Mesendoderm (in vitro differentiated cells): ENCODE measurements at regions not wholly inside any gene's neighbourhood (a gene's known extent, or its start where the extent isn't known, plus 50 kb on each side); places are given as distances from the start of the nearest gene placed in this dataset.

ENCODE experiments used
- DNase-seq: peaks from one replicate; pipeline ENCODE4 v3.0.0; 2013
- H2AK5ac ChIP-seq: 2 replicates; pipeline ENCODE4 v1.6.1; 2013; ENCODE audit warnings: low read length, inconsistent platforms
- H2BK120ac ChIP-seq: 2 replicates; pipeline ENCODE4 v1.6.1; 2013; ENCODE audit warnings: low read depth, mild to moderate bottlenecking, low read length, moderate library complexity, mixed read lengths
- H2BK15ac ChIP-seq: replicated peaks from 2 replicates; pipeline ENCODE4 v1.6.1; 2013; ENCODE audit warnings: low read depth, mild to moderate bottlenecking, moderate library complexity
- H2BK5ac ChIP-seq: 2 replicates; pipeline ENCODE4 v1.6.1; 2013; ENCODE audit warnings: low read length, inconsistent platforms
- H3K18ac ChIP-seq: 2 replicates; pipeline ENCODE4 v1.6.1; 2013; ENCODE audit warnings: mild to moderate bottlenecking, low read length, mixed read lengths
- H3K23ac ChIP-seq: one replicate; pipeline ENCODE4 v1.6.1; 2013; ENCODE audit warnings: low read length
- H3K27ac ChIP-seq: 2 replicates; pipeline ENCODE4 v1.5.1; 2013; ENCODE audit warnings: low read depth, mild to moderate bottlenecking, inconsistent platforms, low read length, moderate library complexity
- H3K27me3 ChIP-seq: 2 replicates; pipeline ENCODE4 v1.6.1; 2013; ENCODE audit warnings: low read length, control low read depth, mild to moderate bottlenecking, inconsistent platforms; ENCODE audit not compliant: insufficient read depth, poor library complexity
- H3K36me3 ChIP-seq: 2 replicates; pipeline ENCODE4 v1.6.1; 2013; ENCODE audit warnings: low read length, inconsistent platforms; ENCODE audit not compliant: control insufficient read depth, insufficient read depth
- H3K4ac ChIP-seq: one replicate; pipeline ENCODE4 v1.6.1; 2013; ENCODE audit warnings: low read depth, mild to moderate bottlenecking, low read length, moderate library complexity
- H3K4me1 ChIP-seq: 2 replicates; pipeline ENCODE4 v1.6.1; 2013; ENCODE audit warnings: low read depth, low read length, inconsistent platforms; ENCODE audit not compliant: control insufficient read depth
- H3K4me2 ChIP-seq: 2 replicates; pipeline ENCODE4 v1.6.1; 2013; ENCODE audit warnings: low read length
- H3K4me3 ChIP-seq: 2 replicates; pipeline ENCODE4 v1.5.1; 2013; ENCODE audit warnings: mild to moderate bottlenecking, low read length
- H3K56ac ChIP-seq: one replicate; pipeline ENCODE4 v1.6.1; 2013; ENCODE audit warnings: low read length
- H3K79me1 ChIP-seq: 2 replicates; pipeline ENCODE4 v1.6.1; 2013; ENCODE audit warnings: low read length, inconsistent platforms
- H3K79me2 ChIP-seq: 2 replicates; pipeline ENCODE4 v1.6.1; 2013; ENCODE audit warnings: mild to moderate bottlenecking, low read length; ENCODE audit not compliant: control insufficient read depth, insufficient read depth
- H3K9ac ChIP-seq: 2 replicates; pipeline ENCODE4 v1.6.1; 2013; ENCODE audit warnings: low read length, inconsistent platforms
- H4K5ac ChIP-seq: one replicate; pipeline ENCODE4 v1.6.1; 2013; ENCODE audit warnings: low read length
- H4K8ac ChIP-seq: one replicate; pipeline ENCODE4 v1.6.1; 2013; ENCODE audit warnings: low read depth, mild to moderate bottlenecking, control low read depth, low read length, moderate library complexity
- WGBS: extraction: QIAGEN DNeasy Blood & Tissue Kit; methylation state at CpG from one replicate; pipeline ENCODE4 v1.1.7; 2013; ENCODE audit warnings: low lambda C conversion rate, missing lambda C conversion rate; ENCODE audit not compliant: insufficient coverage; ENCODE audit errors: extremely low coverage; 5-methylcytosine and 5-hydroxymethylcytosine counted together

DNA sequence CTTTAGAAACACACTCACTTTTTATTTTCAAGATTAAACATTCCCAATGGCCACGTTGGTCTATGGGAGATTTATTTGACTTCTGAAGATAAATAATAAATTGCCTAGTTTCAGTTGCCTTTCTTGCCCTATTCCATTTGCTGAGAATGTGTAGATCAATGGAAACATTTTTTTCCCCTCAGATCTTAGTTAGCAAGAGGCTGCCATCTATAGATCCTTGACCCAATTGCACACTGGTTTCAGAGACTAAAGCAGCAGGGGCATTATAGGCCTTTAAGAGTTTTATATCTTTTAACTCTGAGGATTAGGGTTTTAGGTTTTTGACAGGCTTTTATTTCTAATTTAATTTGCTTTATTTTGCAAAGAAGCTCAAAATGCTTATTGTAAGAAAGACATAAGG lies 163.2 kb upstream of the GPR26 start:
- Histone ChIP-seq H3K4me3 (no peak overlapping the region), H3K4me2 (no peak overlapping the region), H4K5ac (no peak overlapping the region), H3K79me2 (no peaks in the 10 kb centered on the region), H3K27me3 (no peaks in the 10 kb centered on the region), H3K79me1 (no peaks in the 10 kb centered on the region), H2BK15ac (no peak overlapping the region), H2BK5ac (no peak overlapping the region), H3K27ac (no peak overlapping the region), H3K4ac (no peak overlapping the region), H3K23ac (no peak overlapping the region), H4K8ac (no peak overlapping the region), H2AK5ac (no peak overlapping the region), H3K9ac (no peak overlapping the region), H3K56ac (no peak overlapping the region), H3K18ac (no peak overlapping the region), H3K36me3 (no peaks in the 10 kb centered on the region), H2BK120ac (no peak overlapping the region), H3K4me1 (no peaks in the 10 kb centered on the region)
- DNase-seq: no peak
- no CpG with 5 or more reads among the region's 1 CpG for WGBS

DNA sequence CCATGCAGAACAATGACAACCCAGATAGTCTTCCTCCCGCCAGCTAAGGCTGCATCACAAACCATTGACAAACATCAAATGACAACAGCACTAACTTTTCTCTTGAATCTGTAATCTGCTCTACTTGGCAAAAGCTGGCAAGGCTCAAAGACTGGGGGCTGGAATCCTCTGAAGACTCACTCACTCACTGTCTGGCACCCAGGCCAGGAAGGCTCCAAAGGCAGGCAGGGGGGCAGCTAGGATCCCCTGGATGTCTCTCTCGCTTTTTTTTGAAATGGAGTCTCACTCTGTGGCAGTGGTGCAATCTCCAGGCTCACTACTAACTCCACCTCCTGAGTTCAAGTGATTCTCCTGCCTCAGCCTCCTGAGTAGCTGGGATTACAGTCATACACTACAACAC lies 159.7 kb upstream of the GPR26 start:
- Histone ChIP-seq H3K79me2 (no peaks in the 10 kb centered on the region), H3K27ac (no peak overlapping the region), H2BK15ac (no peak overlapping the region), H3K4me1 (no peaks in the 10 kb centered on the region), H4K5ac (no peak overlapping the region), H3K9ac (no peak overlapping the region), H2BK120ac (no peak overlapping the region), H3K18ac (no peak overlapping the region), H3K4ac (no peak overlapping the region), H2AK5ac (no peak overlapping the region), H3K4me2 (no peak overlapping the region), H3K27me3 (no peaks in the 10 kb centered on the region), H3K79me1 (no peaks in the 10 kb centered on the region), H4K8ac (no peak overlapping the region), H3K56ac (no peak overlapping the region), H3K36me3 (no peaks in the 10 kb centered on the region), H2BK5ac (no peak overlapping the region), H3K4me3 (no peak overlapping the region), H3K23ac (no peak overlapping the region)
- DNase-seq: peak; percentile 82
- no CpG with 5 or more reads among the region's 2 CpGs for WGBS

DNA sequence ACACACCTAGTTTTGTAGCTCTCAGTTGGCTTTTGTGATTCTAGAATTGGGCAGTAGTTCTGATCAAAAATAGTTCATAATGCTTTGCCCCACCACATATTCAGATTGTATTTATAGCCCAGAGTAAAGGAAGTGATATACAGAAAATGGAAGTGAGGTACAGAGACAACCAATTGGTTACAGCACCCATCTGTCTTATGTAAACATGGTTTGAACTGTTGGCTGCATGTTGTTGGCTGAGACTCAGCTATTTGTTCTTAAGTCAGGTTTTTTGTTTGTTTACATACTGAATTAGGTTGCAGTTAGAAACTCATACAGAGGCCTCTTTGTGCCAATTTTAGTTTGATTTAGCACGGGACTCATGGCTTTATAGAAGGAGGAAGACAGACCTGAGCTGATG lies 158.9 kb upstream of the GPR26 start:
- Histone ChIP-seq H3K79me1 (no peaks in the 10 kb centered on the region), H3K36me3 (no peaks in the 10 kb centered on the region), H4K8ac (no peak overlapping the region), H2BK15ac (no peak overlapping the region), H3K56ac (no peak overlapping the region), H3K4me2 (no peak overlapping the region), H2BK120ac (no peak overlapping the region), H4K5ac (no peak overlapping the region), H3K27ac (no peak overlapping the region), H3K9ac (no peak overlapping the region), H3K4me3 (no peak overlapping the region), H3K18ac (no peak overlapping the region), H3K23ac (no peak overlapping the region), H3K27me3 (no peaks in the 10 kb centered on the region), H3K79me2 (no peaks in the 10 kb centered on the region), H3K4me1 (no peaks in the 10 kb centered on the region), H2AK5ac (no peak overlapping the region), H2BK5ac (no peak overlapping the region), H3K4ac (no peak overlapping the region)
- no peak for DNase-seq
- no CpG with 5 or more reads among the region's 1 CpG for WGBS

DNA sequence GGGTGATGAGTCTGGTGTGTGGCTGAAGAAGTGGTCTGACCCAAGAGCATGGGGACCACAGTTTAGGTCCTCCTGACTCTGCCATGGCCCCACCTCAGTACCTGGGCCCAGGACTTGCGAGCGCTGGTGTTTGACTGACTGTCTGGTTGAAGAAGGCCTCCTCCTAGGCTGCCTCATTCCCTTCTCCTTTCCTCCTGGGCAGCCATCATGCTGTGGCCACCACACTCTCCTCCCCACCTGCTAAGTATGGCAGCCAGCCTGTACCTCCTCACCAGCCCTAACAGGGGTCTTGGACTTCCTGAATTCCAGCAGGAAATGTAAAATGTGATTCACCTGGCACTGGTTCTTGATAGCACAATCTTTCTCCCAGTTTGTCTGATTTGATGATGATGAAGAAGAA lies 156.8 kb upstream of the GPR26 start:
- no peak overlapping the region for H4K5ac ChIP-seq
- H2BK5ac ChIP-seq: no peak overlapping the region
- H3K23ac ChIP-seq: no peak overlapping the region
- no peak overlapping the region for H2BK120ac ChIP-seq
- H2AK5ac ChIP-seq: peak overlapping the region; percentile 34
- H3K18ac ChIP-seq: no peak overlapping the region
- H3K56ac ChIP-seq: no peak overlapping the region
- no peaks in the 10 kb centered on the region for H3K36me3 ChIP-seq
- WGBS: no CpG with 5 or more reads among the region's 2 CpGs
- DNase-seq: no peak
- no peaks in the 10 kb centered on the region for H3K79me2 ChIP-seq
- H3K4me3 ChIP-seq: no peak overlapping the region
- no peak overlapping the region for H3K4me2 ChIP-seq
- H3K27ac ChIP-seq: no peak overlapping the region
- H4K8ac ChIP-seq: no peak overlapping the region
- H2BK15ac ChIP-seq: no peak overlapping the region
- no peaks in the 10 kb centered on the region for H3K27me3 ChIP-seq
- H3K9ac ChIP-seq: no peak overlapping the region
- no peaks in the 10 kb centered on the region for H3K79me1 ChIP-seq
- no peak overlapping the region for H3K4ac ChIP-seq
- H3K4me1 ChIP-seq: peaks cover 3% of the 10 kb centered on the region

DNA sequence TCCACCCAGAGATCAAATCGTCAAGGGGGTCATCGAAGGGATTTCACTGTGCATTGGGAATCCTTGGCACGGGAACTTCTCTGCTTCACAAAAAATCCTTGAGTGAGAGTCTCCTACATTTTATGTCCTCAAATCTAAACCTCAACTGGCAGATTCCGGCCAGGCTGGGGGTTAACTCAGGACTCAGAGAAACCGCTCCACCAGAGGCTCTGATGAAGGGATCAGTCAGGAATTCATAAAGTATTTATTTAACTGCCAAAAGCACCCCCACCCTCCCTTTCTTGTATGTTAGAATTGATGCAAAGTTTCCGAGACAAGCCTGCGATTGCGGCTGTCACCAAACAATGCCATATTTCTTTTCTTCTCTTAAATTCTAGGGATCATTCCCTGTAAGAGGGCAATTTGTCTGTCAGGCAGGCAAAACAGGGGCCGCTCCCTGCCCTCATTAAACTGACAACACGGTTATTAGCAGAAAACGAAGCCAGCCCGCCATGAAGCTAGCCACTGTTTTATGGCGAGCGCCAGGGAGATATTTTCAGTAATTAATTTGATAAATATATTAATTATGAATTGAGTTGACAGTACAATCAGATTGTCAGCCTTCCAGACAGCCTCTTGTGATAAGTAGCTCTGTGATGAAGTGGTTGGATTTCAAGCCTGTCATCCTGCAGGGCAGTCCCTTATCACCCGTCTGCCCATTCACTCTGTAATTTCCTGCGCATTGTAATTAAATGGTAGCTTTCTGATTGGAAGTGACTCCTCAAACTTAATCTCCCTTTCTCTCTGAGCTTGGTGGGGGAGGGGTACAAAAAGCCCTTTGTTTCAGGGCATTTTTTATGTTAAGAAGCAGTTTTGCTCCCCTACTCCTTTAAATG lies 153.0 kb upstream of the GPR26 start:
- H2BK5ac ChIP-seq: peak overlapping the region; percentile 62
- peak overlapping the region; percentile 82 for H2BK120ac ChIP-seq
- H2BK15ac ChIP-seq: no peak overlapping the region
- H3K27ac ChIP-seq: no peak overlapping the region
- peaks cover 3% of the 10 kb centered on the region for H3K4me1 ChIP-seq
- no CpG with 5 or more reads among the region's 16 CpGs for WGBS
- H3K9ac ChIP-seq: no peak overlapping the region
- no peak overlapping the region for H3K4me2 ChIP-seq
- H3K56ac ChIP-seq: peak overlapping the region; percentile 79
- H3K79me1 ChIP-seq: no peaks in the 10 kb centered on the region
- H3K27me3 ChIP-seq: no peaks in the 10 kb centered on the region
- H3K79me2 ChIP-seq: no peaks in the 10 kb centered on the region
- H4K5ac ChIP-seq: peak overlapping the region; percentile 35
- peak overlapping the region; percentile 84 for H3K4ac ChIP-seq
- H4K8ac ChIP-seq: no peak overlapping the region
- no peaks in the 10 kb centered on the region for H3K36me3 ChIP-seq
- H3K23ac ChIP-seq: no peak overlapping the region
- H2AK5ac ChIP-seq: peak overlapping the region; percentile 10
- peak; percentile 87 for DNase-seq
- H3K4me3 ChIP-seq: no peak overlapping the region
- H3K18ac ChIP-seq: peak overlapping the region; percentile 44

DNA sequence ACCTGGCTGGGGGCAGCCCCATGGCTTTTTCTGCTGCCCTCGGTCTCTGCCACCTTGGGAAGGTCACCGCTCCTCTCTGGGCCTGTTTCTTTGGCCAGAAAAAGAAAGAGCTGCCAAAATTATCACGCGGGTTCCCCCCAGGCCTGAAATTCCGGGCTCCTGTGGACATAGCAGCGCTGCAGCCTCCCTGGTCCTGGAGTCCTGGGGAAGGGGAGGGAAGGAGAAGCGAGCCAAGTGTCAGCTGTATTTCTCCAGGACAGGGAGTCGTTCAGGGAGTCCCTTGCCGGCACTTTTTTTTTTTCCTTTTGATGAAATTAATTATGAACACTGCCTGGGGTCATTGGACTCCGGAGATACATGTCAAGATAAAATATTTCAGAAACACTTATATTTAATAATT lies 152.3 kb upstream of the GPR26 start:
- Histone ChIP-seq H3K36me3 (no peaks in the 10 kb centered on the region), H2BK15ac (no peak overlapping the region), H2AK5ac (no peak overlapping the region), H3K4me3 (no peak overlapping the region), H4K8ac (no peak overlapping the region), H3K79me1 (no peaks in the 10 kb centered on the region), H3K4me1 (peaks cover 3% of the 10 kb centered on the region), H4K5ac (no peak overlapping the region), H3K27me3 (no peaks in the 10 kb centered on the region), H3K79me2 (no peaks in the 10 kb centered on the region), H3K23ac (no peak overlapping the region), H2BK120ac (peak overlapping the region; percentile 82), H3K27ac (peak overlapping the region; percentile 45), H3K56ac (peak overlapping the region; percentile 79), H3K4ac (peak overlapping the region; percentile 84), H3K9ac (peak overlapping the region; percentile 47), H3K4me2 (no peak overlapping the region), H2BK5ac (peak overlapping the region; percentile 64), H3K18ac (peak overlapping the region; percentile 44)
- WGBS: no CpG with 5 or more reads among the region's 10 CpGs
- no peak for DNase-seq
